NCI-H187 (cell line): ENCODE measurements at regions not wholly inside any gene's neighbourhood (a gene's known extent, or its start where the extent isn't known, plus 50 kb on each side); places are given as distances from the start of the nearest gene placed in this dataset.
"Not testable (repeated sequence)": the region's sequence is repeated elsewhere in the genome, so short reads cannot be mapped to it uniquely, and the experiment has no call there.

Experiments used
- DNase-seq, 2 experiments: peaks; one replicate each; lab custom pipeline; 2025; lab: John Stamatoyannopoulos, UW

GRCh38 chr21:15433091-15433490 lies 296.7 kb upstream of the USP25 start:
- DNase-seq = no peak

DNA sequence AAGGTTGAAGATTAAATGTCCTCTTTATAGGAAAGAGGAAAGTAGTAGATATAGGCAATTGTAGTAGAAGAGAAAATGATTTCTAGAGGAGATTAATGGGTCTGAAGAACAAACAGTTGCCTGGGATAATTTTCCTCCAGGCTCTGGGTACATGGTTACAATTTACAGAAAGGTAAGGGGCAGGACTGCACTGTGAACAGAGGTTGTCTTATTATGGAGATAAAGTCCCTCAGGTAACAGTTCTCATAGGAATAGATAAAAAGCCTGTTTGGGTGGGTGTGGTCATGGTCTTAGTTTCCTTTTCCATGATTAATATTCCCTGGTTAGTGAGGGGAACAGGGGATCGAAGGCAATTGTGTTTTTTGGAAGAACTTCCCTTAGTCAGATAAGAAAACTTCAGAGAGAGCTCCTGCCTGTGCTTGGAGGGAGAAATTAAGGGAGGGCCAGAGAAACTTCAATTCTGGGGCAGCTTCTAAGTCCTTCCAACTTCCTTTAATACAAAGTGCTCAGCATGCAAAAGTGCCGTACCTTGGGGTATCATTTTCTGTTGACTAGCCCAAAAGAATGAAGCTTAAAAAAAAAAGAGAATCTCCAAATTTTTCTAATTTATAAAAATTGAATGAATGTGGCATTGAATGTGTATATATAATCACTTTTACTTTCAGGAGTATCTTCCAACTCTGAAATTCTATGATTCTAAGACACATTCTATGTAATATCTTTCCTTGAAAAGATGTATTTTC lies 295.4 kb upstream of the USP25 start:
- DNase-seq = no peak

DNA sequence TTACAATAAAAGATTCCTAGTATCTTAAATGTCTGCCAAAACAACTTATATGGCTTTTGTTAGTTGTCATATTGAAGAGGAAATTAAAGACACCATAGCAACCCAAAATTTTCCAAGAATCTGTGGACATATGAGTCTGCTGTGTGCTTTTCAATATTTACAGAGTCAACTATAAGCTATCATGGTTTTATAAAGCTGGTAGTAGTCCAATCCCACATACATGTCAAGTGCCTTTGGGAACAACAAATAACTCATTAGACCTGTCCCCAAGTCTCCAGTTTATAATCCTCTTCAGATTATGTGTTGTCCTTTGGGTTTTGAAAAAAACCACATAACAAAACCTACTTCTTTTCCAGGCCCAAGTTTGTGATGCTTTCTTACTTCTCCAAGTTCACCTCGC lies 293.8 kb upstream of the USP25 start:
- DNase-seq = no peak

GRCh38 chr21:15437883-15438282 lies 291.9 kb upstream of the USP25 start:
- no peak for DNase-seq

- no peak for DNase-seq
These were observed 290.1 kb upstream of the USP25 start for GRCh38 chr21:15439726-15440125.

DNA sequence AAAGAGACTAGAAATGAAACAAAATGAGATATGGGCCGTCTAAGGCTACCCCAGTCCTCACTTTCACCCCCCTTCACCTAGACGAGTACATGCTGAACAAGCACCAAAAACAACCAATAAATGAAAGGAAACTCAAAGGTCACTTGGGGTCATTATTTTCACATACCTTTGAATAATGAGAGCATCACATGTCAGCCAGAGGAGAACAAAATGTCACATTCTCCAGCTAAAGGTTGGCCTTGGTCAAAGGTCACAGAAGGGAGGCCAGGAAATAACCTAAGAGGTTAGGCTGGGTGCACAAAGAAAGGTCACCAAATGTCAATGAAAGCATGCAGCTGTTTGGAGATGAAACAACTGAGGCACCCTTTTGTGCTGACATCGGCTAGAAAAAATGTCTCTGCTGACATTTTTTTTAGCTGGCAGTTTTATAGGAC lies 288.7 kb upstream of the USP25 start:
- no peak for DNase-seq

DNA sequence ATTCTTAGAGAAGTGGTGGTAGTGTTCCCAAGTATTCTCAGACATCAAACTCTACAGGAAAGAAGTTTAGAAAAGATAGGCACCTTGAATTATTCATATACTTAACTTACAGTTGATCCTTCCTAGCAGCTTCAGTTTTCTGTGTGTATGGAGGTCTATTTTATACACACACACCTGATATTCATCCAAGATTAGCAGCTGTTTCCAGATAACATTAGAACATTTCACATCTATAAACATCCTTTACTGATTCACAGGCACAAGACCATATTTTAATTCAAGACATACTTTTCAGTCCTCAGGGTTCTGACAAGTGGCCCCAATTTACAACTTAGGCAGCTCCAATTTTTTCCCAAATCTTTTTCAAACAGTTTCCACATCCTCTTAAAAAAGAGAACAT lies 287.8 kb upstream of the USP25 start:
- no peak for DNase-seq

DNA sequence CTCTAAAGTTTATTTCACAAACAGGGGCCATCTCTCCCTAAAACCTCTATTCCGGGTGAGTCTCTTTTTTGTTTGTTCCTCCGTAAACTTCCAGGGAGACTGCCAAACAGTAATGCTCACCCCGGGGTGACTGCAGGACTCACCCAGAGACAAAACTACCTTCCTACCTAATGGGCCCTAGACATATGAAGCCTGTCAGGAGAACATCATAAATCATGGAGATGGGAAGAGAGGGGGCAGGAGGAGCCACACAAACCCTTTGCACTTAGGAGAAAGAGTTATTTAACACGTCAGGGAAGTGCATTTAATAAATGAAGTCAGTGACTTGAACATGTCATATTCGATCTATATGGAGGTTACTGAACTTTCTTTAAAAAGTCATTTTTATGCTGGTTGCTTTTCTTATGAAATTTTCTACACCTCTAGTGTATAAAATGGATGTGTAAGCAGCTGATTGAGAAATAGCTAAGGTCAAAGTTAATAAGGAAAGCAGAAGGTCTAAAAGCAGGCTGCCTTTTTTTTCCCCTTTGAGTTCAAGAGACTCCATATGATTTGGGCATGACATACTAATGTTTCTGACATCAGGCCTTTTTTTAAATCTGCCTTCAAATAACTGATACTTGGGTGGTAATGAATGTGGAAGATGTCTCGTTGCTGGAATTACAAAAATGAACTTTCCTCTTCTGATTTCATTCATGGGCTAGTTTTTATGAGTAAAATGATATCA lies 286.9 kb upstream of the USP25 start:
- DNase-seq = no peak

DNA sequence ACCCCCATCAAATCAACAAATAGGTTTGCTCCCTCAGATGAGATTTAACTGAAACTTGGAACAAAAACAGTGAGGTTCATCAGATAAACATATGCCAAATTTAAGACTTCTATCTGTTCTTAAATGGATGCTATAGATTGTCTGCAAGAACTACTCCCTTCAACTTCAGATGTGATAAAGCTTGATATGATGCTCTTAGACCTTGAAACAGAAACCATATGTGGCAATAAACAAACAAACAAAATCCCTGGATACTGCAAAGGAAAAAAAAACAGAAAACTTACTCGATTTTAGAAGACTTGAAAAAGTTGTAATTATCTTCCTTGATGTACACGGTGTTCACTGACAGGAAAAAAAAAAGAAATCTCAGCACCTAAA lies 286.1 kb upstream of the USP25 start:
- DNase-seq = no peak

GRCh38 chr21:15444118-15444960 lies 285.4 kb upstream of the USP25 start:
- DNase-seq = no peak

DNA sequence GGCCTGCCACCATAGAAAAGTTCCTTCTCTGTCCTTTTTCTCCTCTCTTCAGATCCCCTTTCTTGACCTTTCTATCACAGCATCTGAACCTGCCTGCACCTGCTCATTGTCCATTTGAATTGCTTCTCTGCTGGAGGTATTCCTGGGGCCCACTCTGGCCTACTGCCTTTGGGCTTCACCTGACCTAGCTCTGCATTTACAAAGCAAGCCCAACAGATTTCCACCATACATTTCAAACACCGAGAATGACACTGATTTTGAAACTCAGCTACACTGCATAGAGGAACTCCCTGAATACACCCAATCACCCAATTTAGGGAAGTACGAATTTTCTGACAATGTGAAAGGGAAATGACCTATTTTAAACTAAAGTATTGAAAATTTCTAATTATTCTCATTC lies 284.5 kb upstream of the USP25 start:
- no peak for DNase-seq

DNA sequence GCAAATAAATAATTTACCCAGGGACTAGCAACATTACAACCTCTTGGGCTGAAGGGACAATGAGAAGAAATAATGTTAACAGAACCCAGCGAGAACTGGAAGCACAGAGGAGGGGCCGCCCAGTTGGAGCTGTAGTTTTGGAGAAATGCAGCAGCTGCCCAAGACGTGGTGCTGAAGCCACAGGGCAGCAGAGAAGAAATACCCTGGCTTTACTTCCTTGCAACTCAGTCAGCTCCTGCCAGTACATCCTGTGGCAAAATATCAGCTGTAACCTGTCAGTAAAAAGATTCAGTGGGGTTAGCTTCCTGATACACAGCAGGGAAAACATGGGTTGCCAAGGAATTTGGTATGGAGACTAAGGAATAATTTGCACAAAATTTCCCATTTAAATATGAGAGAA lies 283.6 kb upstream of the USP25 start:
- DNase-seq = no peak

DNA sequence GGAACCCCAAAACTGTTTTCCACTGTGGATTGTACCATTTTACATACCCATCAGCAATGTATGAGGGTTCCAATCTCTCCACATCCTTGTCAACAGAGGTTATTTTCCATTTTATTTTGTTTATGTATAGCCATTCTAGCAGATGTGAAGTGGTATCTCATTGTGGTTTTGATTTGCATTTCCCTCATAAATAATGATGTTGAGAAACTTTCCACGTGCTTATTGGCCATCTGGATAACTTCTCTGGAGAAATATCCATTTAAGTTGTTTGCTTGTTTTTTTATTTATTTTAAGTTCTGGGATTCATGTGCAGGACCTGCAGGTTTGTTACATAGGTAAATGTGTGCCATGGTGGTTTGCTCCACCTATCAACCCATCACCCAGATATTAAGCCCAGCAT lies 280.2 kb upstream of the USP25 start:
- DNase-seq = no peak

DNA sequence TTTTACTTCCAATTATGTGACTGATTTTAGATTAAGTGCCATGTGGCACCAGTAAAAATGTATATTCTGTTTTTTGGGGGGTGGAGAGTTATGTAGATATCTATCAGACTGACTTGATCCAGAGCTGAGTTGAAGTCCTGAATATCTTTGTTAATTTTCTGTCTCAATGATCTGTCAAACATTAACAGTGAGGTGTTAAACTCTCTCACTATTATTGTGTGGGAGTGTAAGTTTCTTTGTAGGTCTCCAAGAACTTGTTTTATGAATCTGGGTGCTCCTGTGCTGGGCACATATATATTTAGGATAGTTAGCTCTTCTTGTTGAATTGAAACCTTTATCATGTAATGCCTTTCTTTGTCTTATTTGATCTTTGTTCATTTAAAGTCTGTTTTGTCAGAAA lies 276.5 kb upstream of the USP25 start:
- DNase-seq = no peak

- not testable (repeated sequence) for DNase-seq
These were observed 276.0 kb upstream of the USP25 start for GRCh38 chr21:15453785-15454184.

GRCh38 chr21:15454931-15455330 lies 274.9 kb upstream of the USP25 start:
- not testable (repeated sequence) for DNase-seq

DNA sequence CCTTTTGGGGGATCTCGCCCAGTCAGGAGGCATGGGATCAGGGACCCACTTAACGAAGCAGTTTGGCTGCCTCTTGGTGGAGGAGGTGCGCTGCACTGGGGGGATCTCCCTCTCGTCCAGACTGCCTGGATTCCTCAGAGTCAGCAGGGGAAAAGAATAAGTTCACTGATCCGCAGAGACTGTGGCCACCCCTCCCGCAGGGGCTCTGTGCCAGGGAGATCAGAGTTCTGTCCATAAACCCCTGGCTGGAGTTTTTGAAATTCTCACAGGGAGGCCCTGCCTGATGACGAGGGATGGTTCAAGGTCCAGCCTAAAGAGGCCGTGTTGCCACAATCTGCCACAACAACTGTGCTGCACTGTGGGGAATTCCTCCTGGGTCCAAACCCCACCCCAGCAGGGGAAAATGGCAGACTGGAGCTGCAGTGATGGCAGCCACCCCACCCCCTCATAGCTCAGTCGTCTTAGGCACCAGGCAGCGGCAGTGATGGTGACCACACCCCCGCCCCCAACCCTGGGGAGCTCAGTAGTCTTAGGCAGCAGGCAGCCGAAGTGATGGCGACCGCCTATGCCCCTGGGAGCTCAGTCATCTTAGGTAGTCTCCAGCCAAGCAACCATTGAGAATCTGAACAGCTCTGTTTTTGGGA lies 273.8 kb upstream of the USP25 start:
- no peak for DNase-seq

- DNase-seq = no peak
These were observed 271.8 kb upstream of the USP25 start for GRCh38 chr21:15457965-15458364.

DNA sequence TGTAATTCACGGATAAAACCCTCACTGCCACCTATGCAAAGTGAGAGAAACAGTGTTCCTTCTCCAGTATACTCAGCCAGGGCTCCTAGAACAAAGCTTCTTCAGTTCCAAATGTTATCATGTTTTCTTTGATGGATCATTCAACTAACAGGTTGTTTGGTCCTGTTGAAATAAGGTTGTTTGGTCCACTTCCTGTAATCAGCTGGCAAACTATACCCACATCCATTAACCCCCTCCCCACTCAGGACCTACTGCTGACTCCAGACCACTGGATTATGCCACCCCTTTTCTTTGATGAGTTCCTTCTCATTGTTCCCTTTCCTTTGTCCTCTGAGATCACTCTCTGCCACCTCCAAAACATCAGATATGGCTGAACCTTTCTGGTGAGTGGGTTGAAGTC lies 267.7 kb upstream of the USP25 start:
- DNase-seq = no peak

GRCh38 chr21:15466329-15466728 lies 263.5 kb upstream of the USP25 start:
- DNase-seq = no peak

GRCh38 chr21:15468368-15468767 lies 261.4 kb upstream of the USP25 start:
- no peak for DNase-seq
